Muscle layer of duodenum (tissue), 2 donors: ENCODE measurements at regions not wholly inside any gene's neighbourhood (a gene's known extent, or its start where the extent isn't known, plus 50 kb on each side); places are given as distances from the start of the nearest gene placed in this dataset.
"Not testable (repeated sequence)": the region's sequence is repeated elsewhere in the genome, so short reads cannot be mapped to it uniquely, and the experiment has no call there.

Source experiments
- H3K27ac ChIP-seq: one replicate; pipeline ENCODE4 v1.7.0; 2013; ENCODE audit warnings: mild to moderate bottlenecking, low read length
- H3K27me3 ChIP-seq: one replicate; pipeline ENCODE4 v1.7.0; 2013; ENCODE audit warnings: low read depth, mild to moderate bottlenecking, control low read depth, low read length
- H3K36me3 ChIP-seq, 2 donors: one replicate each; pipeline ENCODE4 v1.7.0; 2013; ENCODE audit warnings: low read length in 2 of 2, control low read depth in 1 of 2, mild to moderate bottlenecking in 1 of 2; ENCODE audit not compliant: insufficient read depth in 2 of 2, control insufficient read depth in 1 of 2
- H3K4me1 ChIP-seq, 2 donors: one replicate each; pipeline ENCODE4 v1.7.0; 2013; ENCODE audit warnings: low read length in 2 of 2, mild to moderate bottlenecking in 2 of 2, control low read depth in 1 of 2, moderate library complexity in 1 of 2; ENCODE audit not compliant: insufficient read depth in 2 of 2, control insufficient read depth in 1 of 2
- H3K4me3 ChIP-seq, 2 donors: one replicate each; pipeline ENCODE4 v1.7.0; 2013; ENCODE audit warnings: low read length in 2 of 2, low read depth in 1 of 2, mild to moderate bottlenecking in 1 of 2
- H3K9me3 ChIP-seq, 2 donors: one replicate each; pipeline ENCODE4 v1.7.0; 2013; ENCODE audit warnings: low read length in 2 of 2, control low read depth in 1 of 2, mild to moderate bottlenecking in 1 of 2; ENCODE audit not compliant: control insufficient read depth in 1 of 2
- donor health status: healthy.

DNA sequence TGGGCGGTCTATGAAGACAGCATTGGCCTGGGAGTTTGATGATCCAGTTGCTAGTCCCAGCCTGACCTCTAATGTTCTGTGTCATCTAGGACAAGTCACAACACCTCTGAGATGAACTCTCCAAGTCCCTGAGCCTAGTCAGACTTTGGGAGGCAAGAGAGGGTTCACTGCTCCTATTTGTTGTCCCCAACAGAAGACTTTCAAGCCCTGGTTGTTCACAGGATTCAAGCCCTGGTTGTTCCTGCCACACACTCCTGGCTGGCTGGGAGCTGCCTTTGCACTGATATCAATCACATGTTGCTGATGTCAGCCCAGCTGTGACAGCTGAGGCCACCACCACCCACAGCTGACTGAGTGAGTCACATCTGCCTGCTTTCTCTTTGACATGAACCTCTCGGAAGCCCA is 253.2 kb upstream of the RASGEF1B start:
- H3K4me1 ChIP-seq, result peaks cover 0 to 8% of the 10 kb centered on the region in 2 donors
- H3K36me3 ChIP-seq, result no peaks in the 10 kb centered on the region
- H3K27ac ChIP-seq, result no peak overlapping the region
- H3K9me3 ChIP-seq, result peaks cover 0 to 5% of the 10 kb centered on the region in 2 donors
- no peaks in the 10 kb centered on the region for H3K27me3 ChIP-seq
- H3K4me3 ChIP-seq, result no peak overlapping the region

DNA sequence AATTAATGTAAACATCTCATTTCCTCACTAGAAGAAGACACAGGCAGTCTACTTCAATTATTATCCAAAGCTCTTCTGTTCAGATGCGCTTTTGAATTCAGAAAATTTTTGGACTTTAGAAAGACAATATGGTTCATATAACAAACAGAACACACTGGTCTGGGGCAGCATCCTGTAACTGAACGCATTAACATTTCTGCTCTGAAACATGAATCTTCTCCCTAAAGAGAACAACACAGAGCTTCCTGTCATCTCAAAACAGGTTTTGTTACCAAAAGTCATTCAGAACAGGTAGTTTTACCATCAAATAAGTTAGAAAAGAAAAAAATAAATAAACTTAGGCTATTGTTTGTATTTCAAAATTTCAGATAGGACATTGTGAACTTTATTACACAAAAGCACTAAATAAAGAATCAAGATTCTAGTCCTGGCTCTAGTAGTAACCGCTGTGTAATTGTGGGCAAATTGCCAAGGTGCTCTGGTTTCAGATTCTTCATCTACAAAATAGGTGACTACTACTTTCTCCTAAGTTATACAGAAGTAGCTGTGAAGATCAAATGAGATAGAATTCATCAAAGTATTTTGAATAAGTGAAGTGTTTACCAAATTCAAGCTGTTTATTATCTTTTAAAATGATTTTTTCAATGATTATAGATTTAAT is 252.3 kb upstream of the RASGEF1B start:
- Histone ChIP-seq H3K36me3 (no peaks in the 10 kb centered on the region), H3K27ac (no peak overlapping the region), H3K9me3 (no peaks in the 10 kb centered on the region), H3K4me3 (no peak overlapping the region), H3K27me3 (no peaks in the 10 kb centered on the region), H3K4me1 (peaks cover 0 to 8% of the 10 kb centered on the region in 2 donors)

DNA sequence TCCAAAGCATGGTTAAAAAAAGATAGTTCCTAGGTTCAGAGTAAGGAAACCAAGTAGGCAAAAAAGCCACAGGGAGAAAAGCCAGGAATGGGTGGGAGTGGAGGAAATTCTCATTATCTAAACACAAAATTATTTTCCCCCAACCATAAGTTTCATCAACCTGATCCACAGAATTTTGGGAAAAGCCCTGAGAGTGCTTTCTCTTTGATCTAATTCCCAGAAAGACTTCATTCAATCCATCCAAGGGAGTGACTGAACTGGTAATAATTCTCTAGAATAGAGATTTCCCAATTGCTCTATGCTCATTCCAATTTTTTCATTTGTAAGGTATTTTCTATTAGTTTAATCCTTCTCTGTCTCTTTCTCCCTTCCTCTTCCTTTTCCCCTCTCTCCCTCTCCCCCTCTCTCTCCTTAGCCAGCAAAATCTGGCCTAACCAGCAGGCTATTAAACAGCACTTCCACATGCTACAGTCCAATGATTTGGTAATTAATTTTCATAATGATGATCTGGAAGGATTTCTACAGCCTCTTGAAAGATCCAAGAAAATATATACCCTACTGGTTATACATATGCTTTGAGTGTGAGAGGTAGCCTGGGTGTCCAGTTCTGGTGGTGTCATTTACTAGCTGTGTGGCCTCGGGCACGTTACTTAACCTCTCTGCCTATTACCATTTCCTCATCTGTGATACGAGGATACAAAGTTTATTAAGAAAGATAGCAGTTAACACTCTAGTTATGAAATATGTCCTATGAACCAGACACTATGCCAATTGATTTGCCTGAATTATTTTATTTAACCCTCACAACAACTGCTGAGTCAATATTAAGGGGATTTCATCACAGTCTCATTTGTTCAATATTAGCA is 251.5 kb upstream of the RASGEF1B start:
- peaks cover 0 to 8% of the 10 kb centered on the region in 2 donors for H3K4me1 ChIP-seq
- H3K27ac ChIP-seq, result no peak overlapping the region
- H3K27me3 ChIP-seq, result no peaks in the 10 kb centered on the region
- no peaks in the 10 kb centered on the region for H3K9me3 ChIP-seq
- no peak overlapping the region for H3K4me3 ChIP-seq
- no peaks in the 10 kb centered on the region for H3K36me3 ChIP-seq

DNA sequence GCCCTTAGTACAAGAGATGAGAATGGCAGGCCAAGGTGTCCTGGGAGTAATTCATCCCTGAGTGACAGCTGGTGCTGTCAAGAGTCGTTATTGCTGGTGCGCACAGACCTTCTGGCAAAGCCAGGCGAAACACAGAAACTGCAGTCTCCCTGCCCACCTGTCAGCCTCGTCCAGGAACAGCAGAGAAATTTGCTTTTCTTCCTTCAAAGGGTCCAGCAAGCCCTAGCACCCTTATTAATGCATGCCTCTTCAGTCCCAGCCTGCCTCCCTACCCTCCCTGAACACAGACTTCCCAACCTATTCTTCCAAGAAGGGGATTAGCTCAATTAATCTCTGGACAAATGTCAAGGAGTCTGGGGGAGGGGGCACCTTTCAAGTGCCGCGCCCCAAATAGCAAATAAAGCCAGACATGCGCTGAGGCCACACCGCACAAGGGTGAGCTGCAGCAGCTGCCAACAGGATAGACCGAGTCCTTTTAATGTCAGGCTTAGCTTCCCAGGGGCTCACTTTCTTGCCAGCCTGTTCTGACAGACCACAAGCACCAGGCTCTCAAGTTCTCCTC is 250.7 kb upstream of the RASGEF1B start:
- no peak overlapping the region for H3K27ac ChIP-seq
- H3K4me1 ChIP-seq, result peaks cover 0 to 8% of the 10 kb centered on the region in 2 donors
- H3K27me3 ChIP-seq, result no peaks in the 10 kb centered on the region
- no peaks in the 10 kb centered on the region for H3K36me3 ChIP-seq
- H3K4me3 ChIP-seq, result no peak overlapping the region
- H3K9me3 ChIP-seq, result no peaks in the 10 kb centered on the region

DNA sequence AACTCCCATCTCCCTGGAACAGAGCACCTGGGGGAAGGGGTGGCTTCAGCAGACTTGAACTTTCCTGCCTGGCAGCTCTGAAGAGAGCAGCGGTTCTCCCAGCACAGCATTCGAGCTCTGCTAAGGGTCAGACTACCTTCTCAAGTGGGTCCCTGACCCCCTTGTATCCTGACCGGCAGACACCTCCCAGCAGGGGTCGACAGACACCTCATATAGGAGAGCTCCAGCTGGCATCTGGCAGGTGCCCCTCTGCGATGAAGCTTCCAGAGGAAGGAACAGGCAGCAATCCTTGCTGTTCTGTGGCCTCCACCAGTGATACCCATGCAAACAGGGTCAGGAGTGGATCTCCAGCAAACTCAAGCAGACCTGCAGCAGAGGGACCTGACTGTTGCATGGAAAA is 244.1 kb upstream of the RASGEF1B start:
- H3K4me1 ChIP-seq, result no peaks in the 10 kb centered on the region
- H3K36me3 ChIP-seq, result no peaks in the 10 kb centered on the region

DNA sequence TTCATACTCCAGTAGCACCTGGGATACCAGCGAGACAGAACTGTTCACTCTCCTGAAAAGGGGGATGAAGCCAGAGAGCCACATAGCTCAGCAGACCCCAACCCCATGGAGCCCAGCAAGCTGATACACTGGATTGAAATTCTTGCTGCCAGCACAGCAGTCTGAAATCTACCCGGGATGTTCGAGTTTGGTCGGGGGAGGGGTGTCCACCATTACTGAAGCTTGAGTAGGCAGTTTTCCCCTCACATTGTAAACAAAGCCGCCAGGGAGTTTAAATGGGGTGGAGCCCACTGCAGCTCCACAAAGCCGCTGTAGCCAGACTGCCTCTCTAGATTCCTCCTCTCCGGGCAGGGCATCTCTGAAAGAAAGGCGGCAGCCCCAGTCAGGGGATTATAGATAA is 243.7 kb upstream of the RASGEF1B start:
- H3K9me3 ChIP-seq, H3K27me3 ChIP-seq, H3K4me1 ChIP-seq, H3K27ac ChIP-seq, H3K36me3 ChIP-seq, H3K4me3 ChIP-seq: not testable (repeated sequence)

More for the DNA sequence above, 244.1 kb upstream of the RASGEF1B start:
- Histone ChIP-seq H3K27ac (no peak overlapping the region), H3K9me3 (no peaks in the 10 kb centered on the region), H3K27me3 (no peaks in the 10 kb centered on the region), H3K4me3 (no peak overlapping the region)

DNA sequence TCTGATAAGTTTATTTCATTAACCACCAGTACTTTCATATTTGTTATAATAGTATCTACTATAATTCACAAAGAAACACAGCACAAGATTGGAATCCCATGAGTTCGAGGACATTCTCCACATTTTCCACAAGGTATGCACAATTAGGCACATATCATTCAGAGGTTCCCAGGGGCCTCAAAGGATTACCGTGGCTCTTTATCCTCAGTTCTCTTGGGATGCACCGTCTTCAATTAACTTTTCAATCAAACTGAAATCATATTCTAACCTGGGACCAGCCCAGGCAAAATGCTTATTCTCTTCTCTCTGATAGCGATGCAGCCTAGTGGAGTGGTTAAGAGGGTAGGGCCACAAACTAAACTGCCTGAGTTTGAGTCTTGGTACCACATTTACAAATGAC is 242.6 kb upstream of the RASGEF1B start:
- Histone ChIP-seq H3K9me3 (no peaks in the 10 kb centered on the region), H3K27ac (no peak overlapping the region), H3K4me3 (no peak overlapping the region), H3K27me3 (no peaks in the 10 kb centered on the region), H3K4me1 (no peaks in the 10 kb centered on the region), H3K36me3 (no peaks in the 10 kb centered on the region)

DNA sequence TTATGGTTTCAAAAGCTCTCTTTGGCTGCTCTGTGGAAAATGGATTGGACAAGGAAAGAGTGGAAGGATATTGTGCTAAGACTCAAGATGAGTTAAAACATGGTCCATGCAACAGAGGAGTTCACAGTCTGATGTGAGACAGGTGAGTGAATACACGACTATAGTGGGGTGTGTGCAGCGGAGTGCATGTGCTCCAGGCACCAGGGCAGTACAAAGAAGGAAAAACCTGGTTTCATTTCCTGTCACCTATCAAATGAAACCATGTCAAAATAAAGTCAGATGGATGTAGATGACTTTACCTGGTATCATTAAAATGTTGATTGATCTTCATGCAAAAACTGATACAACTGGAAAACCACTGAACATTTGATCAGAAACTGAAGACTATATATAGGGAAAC is 241.0 kb upstream of the RASGEF1B start:
- H3K4me3 ChIP-seq, result no peak overlapping the region
- no peaks in the 10 kb centered on the region for H3K4me1 ChIP-seq
- no peaks in the 10 kb centered on the region for H3K27me3 ChIP-seq
- no peak overlapping the region for H3K27ac ChIP-seq
- H3K9me3 ChIP-seq, result no peaks in the 10 kb centered on the region
- no peaks in the 10 kb centered on the region for H3K36me3 ChIP-seq

DNA sequence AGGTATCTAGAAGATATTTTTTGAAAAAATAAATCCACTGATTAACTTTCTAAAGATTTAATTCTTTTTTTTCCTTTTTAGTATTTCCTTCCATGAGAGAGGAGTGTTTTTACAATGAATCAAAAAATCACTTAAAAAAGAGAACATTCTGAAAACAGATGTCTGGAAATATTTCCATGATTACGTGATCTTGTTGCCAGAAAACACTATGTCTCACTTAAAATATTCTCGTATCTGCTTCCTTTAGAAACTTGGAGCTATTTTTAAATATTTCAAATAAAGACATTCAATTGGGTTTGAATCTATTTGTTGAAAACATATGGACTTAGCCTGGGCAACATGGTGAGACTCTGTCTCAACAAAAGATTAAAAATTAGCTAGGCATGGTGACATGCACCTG is 232.8 kb upstream of the RASGEF1B start:
- H3K4me1 ChIP-seq, result no peaks in the 10 kb centered on the region
- H3K27me3 ChIP-seq, result no peaks in the 10 kb centered on the region
- no peak overlapping the region for H3K4me3 ChIP-seq
- H3K36me3 ChIP-seq, result no peaks in the 10 kb centered on the region
- no peaks in the 10 kb centered on the region for H3K9me3 ChIP-seq
- H3K27ac ChIP-seq, result no peak overlapping the region

DNA sequence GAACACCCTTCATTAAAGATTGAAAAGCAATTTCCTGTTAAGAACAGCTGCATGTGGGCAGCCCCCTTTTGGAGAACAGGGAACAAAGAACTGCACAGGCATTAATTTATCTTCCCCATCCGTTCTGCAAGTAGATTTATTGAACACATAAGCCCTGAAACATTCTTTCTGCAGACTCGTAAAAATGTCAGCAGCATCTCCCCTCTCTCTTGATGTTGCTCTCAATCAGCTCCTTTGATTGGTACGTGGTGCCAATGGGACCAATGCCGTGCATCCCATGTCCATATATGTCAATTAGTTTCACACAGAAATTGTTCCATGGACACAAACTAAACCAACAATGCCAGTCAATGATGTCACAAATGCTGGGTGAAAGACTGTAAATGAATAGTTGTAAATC is 228.5 kb upstream of the RASGEF1B start:
- Histone ChIP-seq H3K4me3 (no peak overlapping the region), H3K9me3 (no peaks in the 10 kb centered on the region), H3K27me3 (no peaks in the 10 kb centered on the region), H3K36me3 (no peaks in the 10 kb centered on the region), H3K27ac (no peak overlapping the region), H3K4me1 (no peaks in the 10 kb centered on the region)

DNA sequence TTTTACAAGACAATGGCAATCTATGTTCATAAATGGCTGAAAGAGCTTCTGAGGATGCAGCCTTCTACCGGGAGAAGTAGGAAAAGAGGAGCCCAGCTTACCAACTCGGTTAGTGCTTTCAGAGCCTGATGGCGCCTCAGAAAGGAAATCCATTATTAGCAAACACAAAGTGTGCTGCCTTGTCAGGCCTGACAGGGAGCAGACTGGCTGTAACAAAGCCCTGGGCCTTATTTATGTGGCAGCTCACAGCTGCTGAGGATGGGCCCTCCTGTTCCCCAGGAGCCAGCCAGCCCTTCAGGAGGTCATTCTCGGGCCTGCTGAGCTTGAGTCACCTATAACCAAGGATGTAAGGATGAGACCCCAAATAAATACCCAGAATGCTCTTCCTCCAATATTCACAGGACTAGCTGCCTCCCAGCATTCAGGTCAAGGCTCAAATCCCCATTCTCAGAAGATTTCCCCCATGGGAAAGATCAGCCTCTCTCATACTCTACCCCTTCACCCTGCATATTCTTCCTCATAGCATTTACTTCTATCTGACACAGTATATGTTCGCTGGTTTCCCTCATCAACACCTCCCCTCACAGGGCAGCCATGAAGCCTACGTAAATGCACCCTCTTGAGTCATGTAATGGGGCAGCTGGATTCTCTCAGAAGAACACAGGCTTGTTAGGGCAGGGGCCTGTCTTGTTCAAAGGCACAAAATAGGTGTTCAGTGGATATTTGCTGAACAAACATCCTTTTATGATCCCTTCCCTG is 227.0 kb upstream of the RASGEF1B start:
- no peak overlapping the region for H3K4me3 ChIP-seq
- H3K4me1 ChIP-seq, result no peaks in the 10 kb centered on the region
- no peaks in the 10 kb centered on the region for H3K27me3 ChIP-seq
- no peaks in the 10 kb centered on the region for H3K9me3 ChIP-seq
- no peak overlapping the region for H3K27ac ChIP-seq
- no peaks in the 10 kb centered on the region for H3K36me3 ChIP-seq
